CD14-positive monocyte (primary cell): ENCODE measurements at regions not wholly inside any gene's neighbourhood (a gene's known extent, or its start where the extent isn't known, plus 50 kb on each side); places are given as distances from the start of the nearest gene placed in this dataset.

ENCODE experiments used
- DNase-seq, 3 donors: peaks; one replicate each; pipeline ENCODE4 v3.0.0-alpha.2; 2011 to 2022
- H2AFZ ChIP-seq: 2 replicates; pipeline ENCODE4 v1.6.0; 2012; ENCODE audit warnings: mild to moderate bottlenecking, low read depth, low read length, inconsistent platforms; ENCODE audit not compliant: insufficient read depth, poor library complexity, severe bottlenecking
- H3K27ac ChIP-seq, 2 donors: 1 replicate in 1 of 2; 2 replicates in 1 of 2; pipeline ENCODE4 v1.5.1; 2012 to 2013; ENCODE audit warnings: low read length in 2 of 2, control low read depth in 1 of 2, inconsistent platforms in 1 of 2, low read depth in 1 of 2, mild to moderate bottlenecking in 1 of 2
- H3K27me3 ChIP-seq, 2 donors: one replicate each; pipeline versions ENCODE4 v1.6.0 to v1.6.1; 2011 to 2013; ENCODE audit warnings: low read length in 2 of 2; ENCODE audit not compliant: control insufficient read depth in 2 of 2, insufficient read depth in 2 of 2
- H3K36me3 ChIP-seq, 2 donors: replicated peaks in 1 of 2; 1 replicate in 1 of 2; 2 replicates in 1 of 2; pipeline versions ENCODE4 v1.5.1 to v1.6.1; 2012 to 2013; ENCODE audit warnings: low read length in 2 of 2, control low read depth in 1 of 2, inconsistent platforms in 1 of 2, mild to moderate bottlenecking in 1 of 2; ENCODE audit not compliant: insufficient read depth in 2 of 2, control insufficient read depth in 1 of 2
- H3K4me1 ChIP-seq, 2 donors: 1 replicate in 1 of 2; 2 replicates in 1 of 2; pipeline versions ENCODE4 v1.5.1 to v1.6.1; 2012 to 2013; ENCODE audit warnings: low read length in 2 of 2, control low read depth in 1 of 2, inconsistent platforms in 1 of 2, mild to moderate bottlenecking in 1 of 2, moderate library complexity in 1 of 2; ENCODE audit not compliant: insufficient read depth in 2 of 2, control insufficient read depth in 1 of 2
- H3K4me2 ChIP-seq: replicated peaks from 2 replicates; pipeline ENCODE3; 2012; ENCODE audit warnings: low read length, moderate library complexity, mild to moderate bottlenecking; ENCODE audit not compliant: poor library complexity, severe bottlenecking; ENCODE audit errors: extremely low read depth
- H3K4me3 ChIP-seq, 3 experiments: fragments of 200-600 bp in 1 of 3; sonication (generic) in 1 of 3; replicated peaks in 1 of 3; 1 replicate in 2 of 3; 2 replicates in 1 of 3; pipeline ENCODE4 v1.5.1; 2011 to 2013; ENCODE audit warnings: low read length in 3 of 3, mild to moderate bottlenecking in 3 of 3, control low read depth in 2 of 3, low read depth in 2 of 3, inconsistent platforms in 1 of 3, moderate library complexity in 1 of 3
- H3K79me2 ChIP-seq: 2 replicates; pipeline ENCODE4 v1.6.0; 2012; ENCODE audit warnings: mild to moderate bottlenecking, control low read depth, inconsistent platforms, low read length, moderate library complexity; ENCODE audit not compliant: insufficient read depth
- H3K9ac ChIP-seq: 2 replicates; pipeline ENCODE4 v1.6.0; 2017; ENCODE audit warnings: low read length, mild to moderate bottlenecking; ENCODE audit not compliant: insufficient read depth, poor library complexity, severe bottlenecking
- H3K9me3 ChIP-seq, 2 donors: replicated peaks in 1 of 2; 1 replicate in 1 of 2; 2 replicates in 1 of 2; pipeline versions ENCODE4 v1.5.1 to v1.6.1; 2012 to 2013; ENCODE audit warnings: low read length in 2 of 2, control low read depth in 1 of 2; ENCODE audit not compliant: control insufficient read depth in 1 of 2, insufficient read depth in 1 of 2
- H4K20me1 ChIP-seq: 2 replicates; pipeline ENCODE4 v1.6.0; 2012; ENCODE audit warnings: mild to moderate bottlenecking, low read length, control low read depth, moderate library complexity; ENCODE audit not compliant: insufficient read depth
- H3K27ac Mint-ChIP-seq, 7 donors: one replicate each; pipeline ENCODE4 v1.8.0; 2020; ENCODE audit warnings: mild to moderate bottlenecking in 7 of 7, mixed read lengths in 7 of 7, moderate library complexity in 6 of 7, inconsistent platforms in 2 of 7
- H3K27me3 Mint-ChIP-seq, 3 donors: one replicate each; pipeline ENCODE4 v1.8.0; 2021 to 2022; ENCODE audit warnings: low read depth in 3 of 3, mild to moderate bottlenecking in 3 of 3, mixed read lengths in 3 of 3, moderate library complexity in 3 of 3, inconsistent platforms in 1 of 3
- H3K36me3 Mint-ChIP-seq, 2 donors: one replicate each; pipeline ENCODE4 v1.8.0; 2020; ENCODE audit warnings: mixed read lengths in 2 of 2, inconsistent platforms in 1 of 2, mild to moderate bottlenecking in 1 of 2
- H3K4me1 Mint-ChIP-seq: one replicate; pipeline ENCODE4 v1.8.0; 2020; ENCODE audit warnings: mild to moderate bottlenecking, mixed read lengths
- H3K4me3 Mint-ChIP-seq, 2 donors: one replicate each; pipeline ENCODE4 v1.8.0; 2020; ENCODE audit warnings: mild to moderate bottlenecking in 2 of 2, mixed read lengths in 2 of 2, moderate library complexity in 1 of 2
- H3K9me3 Mint-ChIP-seq, 7 donors: one replicate each; pipeline ENCODE4 v1.8.0; 2020 to 2022; ENCODE audit warnings: mixed read lengths in 7 of 7, mild to moderate bottlenecking in 6 of 7, moderate library complexity in 6 of 7, inconsistent platforms in 2 of 7
- WGBS: methylation state at CpG from one replicate; pipeline ENCODE4 v1.1.5; 2013; ENCODE audit warnings: missing lambda C conversion rate; ENCODE audit not compliant: insufficient coverage; 5-methylcytosine and 5-hydroxymethylcytosine counted together
- intact Hi-C, 2 donors: fragments of 100-400 bp; cut with micrococcal nuclease; formaldehyde crosslinking; loops; one replicate each; pipeline versions ENCODE4 v1.15.0 to v1.15.1; 2023
- TF ChIP-seq, protein P1 (sequence below): fragments of 200-600 bp; IDR thresholded peaks from one replicate; pipeline ENCODE4 v1.8.0; 2022; ENCODE audit warnings: antibody characterized with exemption, mild to moderate bottlenecking

GRCh38 chr6:49348561-49348960, 114.5 kb downstream of the MMUT start:
- WGBS = no CpG with 5 or more reads among the region's 7 CpGs
- Histone ChIP-seq H3K9ac (no peak overlapping the region), H3K27me3 (no peaks in the 10 kb centered on the region), H4K20me1 (no peaks in the 10 kb centered on the region), H3K79me2 (no peaks in the 10 kb centered on the region), H3K27ac (no peak overlapping the region), H3K4me1 (no peaks in the 10 kb centered on the region), H3K4me3 (no peak overlapping the region), H2AFZ (no peak overlapping the region), H3K36me3 (no peaks in the 10 kb centered on the region), H3K4me2 (no peak overlapping the region), H3K9me3 (peaks cover 9 to 17% of the 10 kb centered on the region in 2 donors)
- H3K36me3 Mint-ChIP-seq = no peaks in the 10 kb centered on the region
- TF ChIP-seq, protein P1, sequence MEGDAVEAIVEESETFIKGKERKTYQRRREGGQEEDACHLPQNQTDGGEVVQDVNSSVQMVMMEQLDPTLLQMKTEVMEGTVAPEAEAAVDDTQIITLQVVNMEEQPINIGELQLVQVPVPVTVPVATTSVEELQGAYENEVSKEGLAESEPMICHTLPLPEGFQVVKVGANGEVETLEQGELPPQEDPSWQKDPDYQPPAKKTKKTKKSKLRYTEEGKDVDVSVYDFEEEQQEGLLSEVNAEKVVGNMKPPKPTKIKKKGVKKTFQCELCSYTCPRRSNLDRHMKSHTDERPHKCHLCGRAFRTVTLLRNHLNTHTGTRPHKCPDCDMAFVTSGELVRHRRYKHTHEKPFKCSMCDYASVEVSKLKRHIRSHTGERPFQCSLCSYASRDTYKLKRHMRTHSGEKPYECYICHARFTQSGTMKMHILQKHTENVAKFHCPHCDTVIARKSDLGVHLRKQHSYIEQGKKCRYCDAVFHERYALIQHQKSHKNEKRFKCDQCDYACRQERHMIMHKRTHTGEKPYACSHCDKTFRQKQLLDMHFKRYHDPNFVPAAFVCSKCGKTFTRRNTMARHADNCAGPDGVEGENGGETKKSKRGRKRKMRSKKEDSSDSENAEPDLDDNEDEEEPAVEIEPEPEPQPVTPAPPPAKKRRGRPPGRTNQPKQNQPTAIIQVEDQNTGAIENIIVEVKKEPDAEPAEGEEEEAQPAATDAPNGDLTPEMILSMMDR = no peak
- H3K27me3 Mint-ChIP-seq = no peaks in the 10 kb centered on the region
- no peak for DNase-seq
- no peak overlapping the region for H3K4me3 Mint-ChIP-seq
- no peak overlapping the region for H3K27ac Mint-ChIP-seq
- no peaks in the 10 kb centered on the region for H3K4me1 Mint-ChIP-seq
- peaks cover 0 to 17% (median 6%) of the 10 kb centered on the region in 7 donors for H3K9me3 Mint-ChIP-seq
- intact Hi-C loops = no loop called here

DNA sequence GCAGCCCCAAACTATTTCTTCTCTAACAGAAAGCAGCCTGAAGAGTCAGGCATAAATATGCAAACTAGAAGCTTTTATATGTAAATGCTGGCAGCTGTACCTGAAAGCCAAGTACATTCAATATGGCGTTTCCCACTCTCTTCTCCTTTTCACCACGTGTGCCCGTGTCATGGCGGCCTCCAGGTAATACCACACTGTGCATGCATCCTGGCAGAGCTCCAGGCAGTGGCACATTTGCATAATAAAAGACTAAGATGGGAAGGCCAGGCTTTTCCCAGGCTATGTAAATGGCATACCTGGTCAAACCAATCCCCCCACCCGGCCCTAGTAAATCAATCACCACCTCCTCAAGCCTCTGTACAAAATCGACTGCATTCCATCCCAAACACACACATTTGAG, 120.6 kb downstream of the MMUT start:
- Mint-ChIP-seq H3K27me3 (no peaks in the 10 kb centered on the region), H3K9me3 (peaks cover 0 to 3% (median 0%) of the 10 kb centered on the region in 7 donors), H3K4me1 (no peaks in the 10 kb centered on the region), H3K36me3 (no peaks in the 10 kb centered on the region), H3K27ac (no peak overlapping the region), H3K4me3 (no peak overlapping the region)
- WGBS = 90% methylated on average over 4 of the region's 6 CpGs
- Histone ChIP-seq H3K9ac (no peak overlapping the region), H3K4me2 (no peak overlapping the region), H4K20me1 (no peaks in the 10 kb centered on the region), H3K4me3 (no peak overlapping the region), H3K4me1 (no peaks in the 10 kb centered on the region), H3K27me3 (no peaks in the 10 kb centered on the region), H3K9me3 (peaks cover 0 to 4% of the 10 kb centered on the region in 2 donors), H3K79me2 (no peaks in the 10 kb centered on the region), H3K36me3 (no peaks in the 10 kb centered on the region), H2AFZ (no peak overlapping the region), H3K27ac (no peak overlapping the region)
- intact Hi-C loops = no loop called here
- TF ChIP-seq, protein P1 = no peak
- DNase-seq = no peak
